Adrenal gland (tissue), 9 donors: ENCODE measurements at regions not wholly inside any gene's neighbourhood (a gene's known extent, or its start where the extent isn't known, plus 50 kb on each side); places are given as distances from the start of the nearest gene placed in this dataset.

ENCODE experiments used
- DNase-seq, 7 donors: peaks; one replicate each; pipeline ENCODE4 v3.0.0-alpha.2; 2019 to 2020
- H3K27ac ChIP-seq, 5 donors: fragments of 200-600 bp; sonication (generic) in 4 of 5; 1 replicate in 3 of 5; 2 replicates in 2 of 5; pipeline versions ENCODE4 v1.5.1 to v1.8.0; 2016 to 2020; ENCODE audit warnings: mild to moderate bottlenecking in 1 of 5
- H3K27me3 ChIP-seq: fragments of 200-600 bp; 2 replicates; pipeline ENCODE4 v1.8.0; 2021
- H3K36me3 ChIP-seq, 2 donors: fragments of 200-600 bp; replicated peaks in 1 of 2; 1 replicate in 1 of 2; 2 replicates in 1 of 2; pipeline versions ENCODE4 v1.5.1 to v1.8.0; 2018 to 2022
- H3K4me1 ChIP-seq, 2 donors: fragments of 200-600 bp; replicated peaks in 1 of 2; 1 replicate in 1 of 2; 2 replicates in 1 of 2; pipeline versions ENCODE4 v1.5.1 to v1.8.0; 2018 to 2021
- H3K4me3 ChIP-seq, 4 donors: fragments of 200-600 bp; sonication (generic) in 3 of 4; one replicate each; pipeline ENCODE4 v1.5.1; 2016 to 2018
- H3K9me3 ChIP-seq, 3 donors: fragments of 200-600 bp; sonication (generic) in 1 of 3; replicated peaks in 1 of 3; 1 replicate in 2 of 3; 2 replicates in 1 of 3; pipeline versions ENCODE4 v1.5.1 to v1.8.0; 2016 to 2021
- POLR2A ChIP-seq, 2 donors: fragments of 450-650 bp; IDR thresholded peaks; one replicate each; pipeline ENCODE4 v1.6.1; 2017; ENCODE audit warnings: antibody characterized with exemption in 2 of 2, mild to moderate bottlenecking in 2 of 2, moderate library complexity in 1 of 2
- WGBS, 4 donors: extraction: QIAGEN DNeasy Blood & Tissue Kit in 2 of 4; methylation state at CpG; one replicate each; pipeline versions ENCODE4 v1.1.5 to v1.1.7; 2013 to 2017; 5-methylcytosine and 5-hydroxymethylcytosine counted together
- intact Hi-C, 2 donors: fragments of 100-400 bp; cut with DNase I; formaldehyde crosslinking; loops; one replicate each; pipeline versions ENCODE4 v1.14.1 to v1.15.0; 2022 to 2023
- TF ChIP-seq, protein P1 (sequence below), 6 experiments: fragments of 450-650 bp in 4 of 6; fragments of 200-600 bp in 2 of 6; sonication (generic) in 1 of 6; IDR thresholded peaks; 1 replicate in 5 of 6; 2 replicates in 1 of 6; pipeline versions ENCODE4 v1.5.1 to v1.8.0; 2016 to 2021; ENCODE audit warnings: antibody characterized with exemption in 6 of 6, mild to moderate bottlenecking in 2 of 6, moderate library complexity in 1 of 6
- donor health status: healthy with polysubstance abuse.
- donor health status: Bipolar disorder and iron deficiency.
- donor health status: DM: yes; HTN: yes; CAD: no.
- donor health status: DM: no; HTN: no; CAD: no.
- donor health status: DM: no; HTN: no; CAD: no.

DNA sequence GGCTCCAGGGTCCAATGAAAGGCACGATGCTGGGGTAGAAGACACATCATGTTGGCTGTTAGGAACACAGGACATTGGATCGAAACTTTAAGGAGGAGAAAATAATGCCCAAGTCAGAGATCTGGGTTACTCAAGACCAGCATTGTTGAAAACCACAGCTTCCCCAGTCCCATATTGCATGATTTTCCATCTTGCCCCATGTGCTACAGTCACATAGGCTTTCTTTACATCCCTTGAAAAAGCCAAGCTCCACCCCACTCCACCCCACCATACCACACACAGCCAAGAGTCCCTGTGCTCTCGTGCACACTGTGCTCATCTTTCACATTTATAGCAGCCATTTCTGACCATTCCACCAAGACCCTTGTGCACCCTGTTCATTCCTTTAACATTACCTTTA, 636.2 kb downstream of the DIAPH3 start:
- Histone ChIP-seq H3K4me1 (peaks cover 0 to 7% of the 10 kb centered on the region in 2 donors), H3K9me3 (no peaks in the 10 kb centered on the region), H3K27ac (no peak overlapping the region), H3K27me3 (no peaks in the 10 kb centered on the region), H3K36me3 (no peaks in the 10 kb centered on the region), H3K4me3 (no peak overlapping the region)
- intact Hi-C loops: no loop called here
- TF ChIP-seq, protein P1, sequence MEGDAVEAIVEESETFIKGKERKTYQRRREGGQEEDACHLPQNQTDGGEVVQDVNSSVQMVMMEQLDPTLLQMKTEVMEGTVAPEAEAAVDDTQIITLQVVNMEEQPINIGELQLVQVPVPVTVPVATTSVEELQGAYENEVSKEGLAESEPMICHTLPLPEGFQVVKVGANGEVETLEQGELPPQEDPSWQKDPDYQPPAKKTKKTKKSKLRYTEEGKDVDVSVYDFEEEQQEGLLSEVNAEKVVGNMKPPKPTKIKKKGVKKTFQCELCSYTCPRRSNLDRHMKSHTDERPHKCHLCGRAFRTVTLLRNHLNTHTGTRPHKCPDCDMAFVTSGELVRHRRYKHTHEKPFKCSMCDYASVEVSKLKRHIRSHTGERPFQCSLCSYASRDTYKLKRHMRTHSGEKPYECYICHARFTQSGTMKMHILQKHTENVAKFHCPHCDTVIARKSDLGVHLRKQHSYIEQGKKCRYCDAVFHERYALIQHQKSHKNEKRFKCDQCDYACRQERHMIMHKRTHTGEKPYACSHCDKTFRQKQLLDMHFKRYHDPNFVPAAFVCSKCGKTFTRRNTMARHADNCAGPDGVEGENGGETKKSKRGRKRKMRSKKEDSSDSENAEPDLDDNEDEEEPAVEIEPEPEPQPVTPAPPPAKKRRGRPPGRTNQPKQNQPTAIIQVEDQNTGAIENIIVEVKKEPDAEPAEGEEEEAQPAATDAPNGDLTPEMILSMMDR (IDR thresholded peaks at IDR 0.05): no peak
- TF ChIP-seq POLR2A (IDR thresholded peaks at IDR 0.05): no peak
- DNase-seq: no peak
- 78 to 86% (median 81%) methylated on average over 3 of the region's 3 CpGs for WGBS, 4 donors

- DNase-seq: peak; percentile 71 to 92 (median 87)
These were observed 632.1 kb downstream of the DIAPH3 start for GRCh38 chr13:59531571-59532091.

GRCh38 chr13:59532405-59532804, 631.3 kb downstream of the DIAPH3 start:
- H3K4me1 ChIP-seq: peaks cover 0 to 7% of the 10 kb centered on the region in 2 donors
- DNase-seq: no peak
- intact Hi-C loops: no loop called here
- no peaks in the 10 kb centered on the region for H3K27me3 ChIP-seq
- H3K9me3 ChIP-seq: no peaks in the 10 kb centered on the region
- TF ChIP-seq, protein P1 (IDR thresholded peaks at IDR 0.05): no peak
- TF ChIP-seq POLR2A (IDR thresholded peaks at IDR 0.05): no peak
- WGBS, 4 donors: 86 to 92% (median 90%) methylated on average over 2 of the region's 2 CpGs
- H3K4me3 ChIP-seq: no peak overlapping the region
- no peak overlapping the region for H3K27ac ChIP-seq
- H3K36me3 ChIP-seq: no peaks in the 10 kb centered on the region

More at GRCh38 chr13:59531571-59532091, 632.1 kb downstream of the DIAPH3 start:
- H3K9me3 ChIP-seq: no peaks in the 10 kb centered on the region
- 12 to 16% (median 14%) methylated on average over 9 of the region's 9 CpGs for WGBS, 4 donors
- H3K27ac ChIP-seq: peak overlapping the region in 1 of 5 donors; percentile 60
- intact Hi-C loops: no loop called here
- H3K27me3 ChIP-seq: no peaks in the 10 kb centered on the region
- H3K36me3 ChIP-seq: no peaks in the 10 kb centered on the region
- H3K4me1 ChIP-seq: peaks cover 0 to 7% of the 10 kb centered on the region in 2 donors
- TF ChIP-seq POLR2A (IDR thresholded peaks at IDR 0.05): no peak
- TF ChIP-seq, protein P1 (IDR thresholded peaks at IDR 0.05): no peak
- peak overlapping the region in 1 of 4 donors; percentile 4 for H3K4me3 ChIP-seq

- TF ChIP-seq, protein P1 (IDR thresholded peaks at IDR 0.05): no peak
- no peak for TF ChIP-seq POLR2A (IDR thresholded peaks at IDR 0.05)
- no peak overlapping the region for H3K27ac ChIP-seq
- intact Hi-C loops: no loop called here
These were observed 629.9 kb downstream of the DIAPH3 start for GRCh38 chr13:59533561-59534555.

More at GRCh38 chr13:59533561-59534555, 629.9 kb downstream of the DIAPH3 start:
- Histone ChIP-seq H3K4me1 (peaks cover 0 to 7% of the 10 kb centered on the region in 2 donors), H3K9me3 (no peaks in the 10 kb centered on the region), H3K36me3 (no peaks in the 10 kb centered on the region), H3K4me3 (no peak overlapping the region), H3K27me3 (no peaks in the 10 kb centered on the region)
- no peak for DNase-seq
- WGBS, 4 donors: 80 to 92% (median 84%) methylated on average over 3 of the region's 3 CpGs
